GM23338 (cell line): ENCODE measurements at regions not wholly inside any gene's neighbourhood (a gene's known extent, or its start where the extent isn't known, plus 50 kb on each side); places are given as distances from the start of the nearest gene placed in this dataset.

ENCODE experiments used
- ATAC-seq: fragments of 200-7000 bp; cut with Tn5 transposase; 3 replicates; pipeline ENCODE4 v1.9.1; 2020
- DNase-seq: peaks from one replicate; pipeline ENCODE4 v3.0.0-alpha.2; 2015; ENCODE audit warnings: low spot score
- H2AFZ ChIP-seq: fragments of 200-600 bp; sonication (generic); 2 replicates; pipeline ENCODE4 v1.8.0; 2016; ENCODE audit warnings: antibody characterized with exemption, mild to moderate bottlenecking, moderate library complexity
- H3F3A ChIP-seq: fragments of 200-600 bp; sonication (generic); replicated peaks from 2 replicates; pipeline ENCODE4 v1.8.0; 2017; ENCODE audit warnings: antibody characterized with exemption, mixed run types, low read depth
- H3K27ac ChIP-seq: fragments of 200-600 bp; sonication (generic); 2 replicates; pipeline ENCODE4 v1.6.1; 2016; ENCODE audit warnings: low read depth
- H3K27me3 ChIP-seq: fragments of 200-600 bp; sonication (generic); 2 replicates; pipeline ENCODE4 v1.8.0; 2016; ENCODE audit warnings: mild to moderate bottlenecking, mixed run types, moderate library complexity; ENCODE audit not compliant: insufficient read depth
- H3K36me3 ChIP-seq: fragments of 200-600 bp; sonication (generic); 2 replicates; pipeline ENCODE4 v1.8.0; 2016; ENCODE audit warnings: mild to moderate bottlenecking; ENCODE audit not compliant: insufficient read depth
- H3K4me1 ChIP-seq: fragments of 200-600 bp; sonication (generic); 2 replicates; pipeline ENCODE4 v1.8.0; 2016; ENCODE audit warnings: mild to moderate bottlenecking, moderate library complexity; ENCODE audit not compliant: insufficient read depth
- H3K4me2 ChIP-seq: fragments of 200-600 bp; sonication (generic); 2 replicates; pipeline ENCODE4 v1.7.1; 2017; ENCODE audit warnings: mixed run types
- H3K4me3 ChIP-seq: fragments of 200-600 bp; sonication (generic); 2 replicates; pipeline ENCODE4 v1.6.1; 2016; ENCODE audit warnings: mixed run types
- H3K79me2 ChIP-seq: fragments of 200-600 bp; sonication (generic); replicated peaks from 2 replicates; pipeline ENCODE4 v1.8.0; 2017; ENCODE audit warnings: mild to moderate bottlenecking; ENCODE audit not compliant: insufficient read depth
- H3K9me2 ChIP-seq: fragments of 200-600 bp; sonication (generic); 2 replicates; pipeline ENCODE4 v1.8.0; 2017; ENCODE audit not compliant: insufficient read depth
- H4K20me1 ChIP-seq: fragments of 200-600 bp; sonication (generic); replicated peaks from 2 replicates; pipeline ENCODE4 v1.8.0; 2017; ENCODE audit warnings: mild to moderate bottlenecking; ENCODE audit not compliant: insufficient read depth
- H3K27ac Mint-ChIP-seq: 2 replicates; pipeline ENCODE4 v1.8.0; 2020; ENCODE audit warnings: inconsistent platforms, mild to moderate bottlenecking, moderate library complexity, mixed read lengths
- H3K27me3 Mint-ChIP-seq: 3 replicates; pipeline ENCODE4 v1.8.0; 2022; ENCODE audit warnings: low read depth, mild to moderate bottlenecking, moderate library complexity, mixed read lengths, inconsistent platforms; ENCODE audit not compliant: insufficient read depth, poor library complexity
- H3K36me3 Mint-ChIP-seq: 3 replicates; pipeline ENCODE4 v1.8.0; 2021; ENCODE audit warnings: low read depth, mild to moderate bottlenecking, inconsistent platforms, moderate library complexity, mixed read lengths
- H3K4me1 Mint-ChIP-seq: 3 replicates; pipeline ENCODE4 v1.8.0; 2020; ENCODE audit warnings: mild to moderate bottlenecking, inconsistent platforms, mixed read lengths
- H3K4me3 Mint-ChIP-seq: 3 replicates; pipeline ENCODE4 v1.8.0; 2021; ENCODE audit warnings: moderate library complexity, mild to moderate bottlenecking, inconsistent platforms, mixed read lengths
- H3K9me3 Mint-ChIP-seq: 3 replicates; pipeline ENCODE4 v1.8.0; 2020; ENCODE audit warnings: moderate library complexity, mild to moderate bottlenecking, inconsistent platforms, mixed read lengths
- CREB1 ChIP-seq: fragments of 250-450 bp; sonication (Bioruptor Pico); IDR thresholded peaks from 2 replicates; pipeline ENCODE4 v1.5.0; 2020; ENCODE audit warnings: low read depth, mild to moderate bottlenecking, moderate library complexity
- ETS1 ChIP-seq: IDR thresholded peaks from 2 replicates; pipeline ENCODE4 v1.6.1; 2016; ENCODE audit warnings: antibody characterized with exemption
- EZH2 ChIP-seq: fragments of 200-600 bp; sonication (generic); IDR thresholded peaks from one replicate; pipeline ENCODE4 v1.8.0; 2017; ENCODE audit warnings: antibody characterized with exemption, mild to moderate bottlenecking, low read depth; ENCODE audit not compliant: unreplicated experiment
- NANOG ChIP-seq: IDR thresholded peaks from 2 replicates; pipeline ENCODE4 v1.6.1; 2016; ENCODE audit warnings: antibody characterized with exemption, borderline replicate concordance
- POLR2AphosphoS5 ChIP-seq: IDR thresholded peaks from 2 replicates; pipeline ENCODE4 v1.6.1; 2016; ENCODE audit warnings: antibody characterized with exemption, low read depth
- STAT1 ChIP-seq: IDR thresholded peaks from one replicate; pipeline ENCODE4 v1.6.1; 2016; ENCODE audit warnings: antibody characterized with exemption; ENCODE audit not compliant: unreplicated experiment
- ZNF331 ChIP-seq: fragments of 250-450 bp; sonication (Bioruptor Pico); IDR thresholded peaks from 2 replicates; pipeline ENCODE4 v1.5.0; 2020; ENCODE audit warnings: low read depth, mild to moderate bottlenecking, moderate library complexity
- TF ChIP-seq, protein P1 (sequence below): IDR thresholded peaks from one replicate; pipeline ENCODE4 v1.6.1; 2018; ENCODE audit warnings: antibody characterized with exemption; ENCODE audit not compliant: unreplicated experiment

DNA sequence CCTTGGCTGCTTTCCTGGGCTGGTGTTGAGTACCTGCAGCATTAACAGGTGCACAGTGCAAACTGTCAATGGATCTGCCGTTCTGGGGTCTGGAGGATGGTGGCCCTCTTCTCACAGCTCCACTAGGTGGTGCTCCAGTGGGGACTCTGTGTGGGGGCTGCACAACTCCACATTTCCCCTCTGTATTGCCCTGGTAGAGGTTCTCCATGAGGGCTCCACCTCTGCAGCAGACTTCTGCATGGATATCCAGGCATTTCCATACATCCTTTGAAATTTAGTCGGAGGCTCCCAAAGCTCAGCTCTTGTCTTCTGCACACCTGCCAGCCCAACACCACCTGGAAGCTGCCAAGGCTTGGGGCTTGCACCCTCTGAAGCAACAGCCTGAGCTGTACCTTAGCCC, 198.6 kb downstream of the GXYLT1 start:
- Histone ChIP-seq H3K4me3 (no peak overlapping the region), H3K27ac (no peak overlapping the region), H3K4me2 (no peak overlapping the region), H3K27me3 (no peaks in the 10 kb centered on the region; the same call in 1 of the 2 replicates), H2AFZ (no peak overlapping the region), H3K4me1 (no peaks in the 10 kb centered on the region), H4K20me1 (no peaks in the 10 kb centered on the region), H3K9me2 (no peaks in the 10 kb centered on the region), H3K36me3 (peaks cover 3% of the 10 kb centered on the region; the same call in 1 of the 2 replicates), H3K79me2 (no peaks in the 10 kb centered on the region), H3F3A (no peaks in the 10 kb centered on the region)
- Mint-ChIP-seq H3K9me3 (peaks cover 36% of the 10 kb centered on the region), H3K27me3 (no peaks in the 10 kb centered on the region), H3K4me3 (no peak overlapping the region), H3K4me1 (no peaks in the 10 kb centered on the region), H3K27ac (no peak overlapping the region), H3K36me3 (peaks cover 12% of the 10 kb centered on the region)
- DNase-seq (no peak), ATAC-seq (no peak)
- no peak for TF ChIP-seq STAT1
- no peak for TF ChIP-seq EZH2
- TF ChIP-seq NANOG: no peak
- TF ChIP-seq ZNF331 (CRISPR knock-in tag): no peak
- TF ChIP-seq POLR2AphosphoS5: no peak
- TF ChIP-seq ETS1: no peak
- no peak for TF ChIP-seq CREB1

- no peaks in the 10 kb centered on the region for H3K27me3 Mint-ChIP-seq
- no peak overlapping the region for H2AFZ ChIP-seq
- H3K27ac Mint-ChIP-seq: no peak overlapping the region
- H3K79me2 ChIP-seq: no peaks in the 10 kb centered on the region
- H3K9me3 Mint-ChIP-seq: peaks cover 36% of the 10 kb centered on the region
- H4K20me1 ChIP-seq: no peaks in the 10 kb centered on the region
- ATAC-seq (no peak), DNase-seq (no peak)
- TF ChIP-seq POLR2AphosphoS5: no peak
- TF ChIP-seq EZH2: no peak
- TF ChIP-seq, protein P1, sequence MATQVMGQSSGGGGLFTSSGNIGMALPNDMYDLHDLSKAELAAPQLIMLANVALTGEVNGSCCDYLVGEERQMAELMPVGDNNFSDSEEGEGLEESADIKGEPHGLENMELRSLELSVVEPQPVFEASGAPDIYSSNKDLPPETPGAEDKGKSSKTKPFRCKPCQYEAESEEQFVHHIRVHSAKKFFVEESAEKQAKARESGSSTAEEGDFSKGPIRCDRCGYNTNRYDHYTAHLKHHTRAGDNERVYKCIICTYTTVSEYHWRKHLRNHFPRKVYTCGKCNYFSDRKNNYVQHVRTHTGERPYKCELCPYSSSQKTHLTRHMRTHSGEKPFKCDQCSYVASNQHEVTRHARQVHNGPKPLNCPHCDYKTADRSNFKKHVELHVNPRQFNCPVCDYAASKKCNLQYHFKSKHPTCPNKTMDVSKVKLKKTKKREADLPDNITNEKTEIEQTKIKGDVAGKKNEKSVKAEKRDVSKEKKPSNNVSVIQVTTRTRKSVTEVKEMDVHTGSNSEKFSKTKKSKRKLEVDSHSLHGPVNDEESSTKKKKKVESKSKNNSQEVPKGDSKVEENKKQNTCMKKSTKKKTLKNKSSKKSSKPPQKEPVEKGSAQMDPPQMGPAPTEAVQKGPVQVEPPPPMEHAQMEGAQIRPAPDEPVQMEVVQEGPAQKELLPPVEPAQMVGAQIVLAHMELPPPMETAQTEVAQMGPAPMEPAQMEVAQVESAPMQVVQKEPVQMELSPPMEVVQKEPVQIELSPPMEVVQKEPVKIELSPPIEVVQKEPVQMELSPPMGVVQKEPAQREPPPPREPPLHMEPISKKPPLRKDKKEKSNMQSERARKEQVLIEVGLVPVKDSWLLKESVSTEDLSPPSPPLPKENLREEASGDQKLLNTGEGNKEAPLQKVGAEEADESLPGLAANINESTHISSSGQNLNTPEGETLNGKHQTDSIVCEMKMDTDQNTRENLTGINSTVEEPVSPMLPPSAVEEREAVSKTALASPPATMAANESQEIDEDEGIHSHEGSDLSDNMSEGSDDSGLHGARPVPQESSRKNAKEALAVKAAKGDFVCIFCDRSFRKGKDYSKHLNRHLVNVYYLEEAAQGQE: no peak
- H3K36me3 Mint-ChIP-seq: peaks cover 12% of the 10 kb centered on the region
- H3K4me3 Mint-ChIP-seq: no peak overlapping the region
- no peaks in the 10 kb centered on the region for H3K4me1 Mint-ChIP-seq
- H3K27me3 ChIP-seq: peaks cover 8% of the 10 kb centered on the region
- H3K36me3 ChIP-seq: peaks cover 3% of the 10 kb centered on the region; the same call in 1 of the 2 replicates
- H3K9me2 ChIP-seq: no peaks in the 10 kb centered on the region
- H3K27ac ChIP-seq: no peak overlapping the region
- H3K4me2 ChIP-seq: no peak overlapping the region
- H3F3A ChIP-seq: no peaks in the 10 kb centered on the region
- H3K4me1 ChIP-seq: no peaks in the 10 kb centered on the region
- H3K4me3 ChIP-seq: no peak overlapping the region
Measured at GRCh38 chr12:41944216-41944615, 200.5 kb downstream of the GXYLT1 start.
